ENCODE measurements at regions not wholly inside any gene's neighbourhood (a gene's known extent, or its start where the extent isn't known, plus 50 kb on each side); places are given as distances from the start of the nearest gene placed in this dataset.

DNA sequence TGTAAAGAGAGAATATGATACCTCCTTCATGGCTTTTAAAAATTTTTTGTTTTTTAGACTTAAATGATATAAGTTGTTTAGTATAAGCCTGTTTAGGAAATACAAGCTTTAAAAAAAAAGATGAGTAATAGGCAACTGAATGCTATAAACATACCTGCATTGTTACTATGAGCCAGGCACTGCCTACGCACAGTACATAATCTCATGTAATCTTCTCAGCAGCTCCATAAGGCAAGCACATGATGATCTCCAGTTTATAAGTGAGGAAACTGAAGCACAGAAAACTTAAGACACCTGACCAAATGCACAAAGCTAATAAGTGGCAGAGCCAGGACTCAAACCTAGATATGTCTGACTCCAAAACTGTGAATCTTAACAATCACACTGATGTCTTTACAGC lies 156.3 kb upstream of the SLC1A4 start:
- H3K36me3 ChIP-seq (ENCODE audit: control insufficient read depth, insufficient read depth, low read length), result no peaks in the 10 kb centered on the region
- WGBS (ENCODE audit: insufficient coverage), result 100% methylated on average over 1 of the region's 1 CpG
- ATAC-seq, result no peak
- peaks cover 8 to 14% of the 10 kb centered on the region in 2 donors for H3K27me3 Mint-ChIP-seq (ENCODE audit: low read depth in 2 of 2)
- no peak overlapping the region for H3K4me3 Mint-ChIP-seq
- no peak overlapping the region for H3K27ac Mint-ChIP-seq
- TF ChIP-seq CTCF (IDR thresholded peaks at IDR 0.05), result no peak
- no peaks in the 10 kb centered on the region for H3K4me1 Mint-ChIP-seq
- H3K36me3 Mint-ChIP-seq, result no peaks in the 10 kb centered on the region
- H3K9me3 ChIP-seq (ENCODE audit: control insufficient read depth, insufficient read depth, low read length), result no peaks in the 10 kb centered on the region
- H3K27me3 ChIP-seq (ENCODE audit: control insufficient read depth, insufficient read depth, low read length), result no peaks in the 10 kb centered on the region
- intact Hi-C loops (cut with micrococcal nuclease), result loop anchor here (5.0 kb wide), 1 partner anchor 106 kb away; no protein-coding TSS in a partner anchor
- no peak overlapping the region for H3K4me3 ChIP-seq (ENCODE audit: low read length)
- no peak overlapping the region for H3K27ac ChIP-seq (ENCODE audit: low read length)
- H3K9me3 Mint-ChIP-seq, result no peaks in the 10 kb centered on the region
- H3K4me1 ChIP-seq (ENCODE audit: control insufficient read depth, insufficient read depth, low read length), result peaks cover 9% of the 10 kb centered on the region
- no peak for DNase-seq

DNA sequence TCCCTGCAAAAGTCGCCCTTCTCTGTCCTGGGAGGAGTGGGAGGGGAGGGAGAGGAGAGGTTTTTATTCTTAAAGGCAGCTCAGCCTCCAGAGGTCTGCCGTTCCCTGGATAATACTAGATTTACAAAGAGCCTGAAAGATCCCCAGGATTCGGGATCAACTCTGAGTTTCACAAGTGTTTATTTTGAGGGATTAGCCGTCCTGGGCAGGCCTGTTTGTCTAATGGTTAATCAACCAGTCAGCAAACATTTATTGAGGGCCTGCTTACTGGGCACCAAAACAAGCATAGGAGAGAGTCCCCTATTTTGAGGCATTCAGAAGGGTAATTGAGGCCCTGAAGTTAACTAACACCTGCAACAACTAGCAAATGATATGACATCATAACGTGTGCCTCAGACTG lies 152.6 kb upstream of the SLC1A4 start:
- peaks cover 5% of the 10 kb centered on the region for H3K4me1 ChIP-seq (ENCODE audit: control insufficient read depth, insufficient read depth, low read length)
- intact Hi-C loops (cut with micrococcal nuclease), result no loop called here
- no peak overlapping the region for H3K4me3 Mint-ChIP-seq
- no peaks in the 10 kb centered on the region for H3K27me3 ChIP-seq (ENCODE audit: control insufficient read depth, insufficient read depth, low read length)
- ATAC-seq (no peak), DNase-seq (no peak)
- no peaks in the 10 kb centered on the region for H3K9me3 Mint-ChIP-seq
- TF ChIP-seq CTCF (IDR thresholded peaks at IDR 0.05), result no peak
- no peaks in the 10 kb centered on the region for H3K9me3 ChIP-seq (ENCODE audit: control insufficient read depth, insufficient read depth, low read length)
- H3K4me1 Mint-ChIP-seq, result peaks cover 0 to under 1% of the 10 kb centered on the region in 2 donors
- H3K27me3 Mint-ChIP-seq (ENCODE audit: low read depth in 2 of 2), result peaks cover 8 to 14% of the 10 kb centered on the region in 2 donors
- no peaks in the 10 kb centered on the region for H3K36me3 Mint-ChIP-seq
- no peak overlapping the region for H3K27ac ChIP-seq (ENCODE audit: low read length)
- H3K36me3 ChIP-seq (ENCODE audit: control insufficient read depth, insufficient read depth, low read length), result no peaks in the 10 kb centered on the region
- no peak overlapping the region for H3K27ac Mint-ChIP-seq
- no peak overlapping the region for H3K4me3 ChIP-seq (ENCODE audit: low read length)
- WGBS (ENCODE audit: insufficient coverage), result 64% methylated on average over 5 of the region's 5 CpGs

- no peak overlapping the region for H3K27ac Mint-ChIP-seq
- H3K4me3 Mint-ChIP-seq, result no peak overlapping the region
These were observed 152.0 kb upstream of the SLC1A4 start for GRCh38 chr2:64837116-64837731.

More at GRCh38 chr2:64837116-64837731, 152.0 kb upstream of the SLC1A4 start:
- peaks cover 5% of the 10 kb centered on the region for H3K4me1 ChIP-seq (ENCODE audit: control insufficient read depth, insufficient read depth, low read length)
- H3K27me3 ChIP-seq (ENCODE audit: control insufficient read depth, insufficient read depth, low read length), result no peaks in the 10 kb centered on the region
- ATAC-seq (no peak), DNase-seq (no peak)
- peaks cover 8 to 14% of the 10 kb centered on the region in 2 donors for H3K27me3 Mint-ChIP-seq (ENCODE audit: low read depth in 2 of 2)
- WGBS (ENCODE audit: insufficient coverage), result 87% methylated on average over 9 of the region's 10 CpGs
- intact Hi-C loops (cut with micrococcal nuclease), result no loop called here
- H3K9me3 Mint-ChIP-seq, result no peaks in the 10 kb centered on the region
- no peaks in the 10 kb centered on the region for H3K36me3 Mint-ChIP-seq
- peaks cover 0 to 7% of the 10 kb centered on the region in 2 donors for H3K4me1 Mint-ChIP-seq
- H3K36me3 ChIP-seq (ENCODE audit: control insufficient read depth, insufficient read depth, low read length), result no peaks in the 10 kb centered on the region
- H3K9me3 ChIP-seq (ENCODE audit: control insufficient read depth, insufficient read depth, low read length), result no peaks in the 10 kb centered on the region
- TF ChIP-seq CTCF (IDR thresholded peaks at IDR 0.05), result no peak
- no peak overlapping the region for H3K27ac ChIP-seq (ENCODE audit: low read length)
- no peak overlapping the region for H3K4me3 ChIP-seq (ENCODE audit: low read length)

Data from natural killer cell (primary cell).